Activated naive CD8-positive, alpha-beta T cell treated with anti-CD3 and anti-CD28 coated beads, Interleukin-2, amount 50 U/mL, for 24 hours (primary cell): ENCODE measurements at regions not wholly inside any gene's neighbourhood (a gene's known extent, or its start where the extent isn't known, plus 50 kb on each side); places are given as distances from the start of the nearest gene placed in this dataset.
"Not testable (repeated sequence)": the region's sequence is repeated elsewhere in the genome, so short reads cannot be mapped to it uniquely, and the experiment has no call there.

Experiments used
- ATAC-seq: fragments of 150-1000 bp; cut with Tn5 transposase; one replicate; pipeline ENCODE4 v1.10.0; 2021
- DNase-seq: peaks from one replicate; pipeline ENCODE4 v3.0.0; 2021
- H3K27ac Mint-ChIP-seq: one replicate; pipeline ENCODE4 v1.8.0; 2021; ENCODE audit warnings: mild to moderate bottlenecking, mixed read lengths
- H3K27me3 Mint-ChIP-seq: one replicate; pipeline ENCODE4 v1.8.0; 2021; ENCODE audit warnings: mixed read lengths
- H3K36me3 Mint-ChIP-seq: one replicate; pipeline ENCODE4 v1.8.0; 2021; ENCODE audit warnings: low read depth, mixed read lengths
- H3K4me1 Mint-ChIP-seq: one replicate; pipeline ENCODE4 v1.8.0; 2021; ENCODE audit warnings: mixed read lengths
- H3K4me3 Mint-ChIP-seq: one replicate; pipeline ENCODE4 v1.8.0; 2021; ENCODE audit warnings: mild to moderate bottlenecking, moderate library complexity, mixed read lengths
- H3K9me3 Mint-ChIP-seq: one replicate; pipeline ENCODE4 v1.8.0; 2021; ENCODE audit warnings: mixed read lengths

DNA sequence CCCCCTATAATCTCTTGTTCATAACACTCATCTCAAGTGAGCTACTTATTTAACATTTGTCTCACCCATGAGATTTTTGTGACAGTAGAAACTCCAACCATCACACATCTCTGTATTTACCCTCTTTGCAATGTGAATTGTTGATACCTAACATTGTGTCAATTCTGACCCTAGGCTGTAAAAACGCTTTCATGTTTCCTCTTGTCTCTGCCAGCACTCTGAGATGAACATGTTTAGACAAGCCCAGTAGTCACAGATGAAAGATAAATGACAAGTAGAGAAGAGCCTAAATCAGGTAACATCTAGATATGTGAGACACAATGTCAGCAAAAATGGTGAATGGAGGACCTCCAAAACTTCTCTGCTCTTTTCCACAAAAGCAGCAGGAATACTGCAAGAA, 1254.5 kb upstream of the GOT2 start:
- Mint-ChIP-seq H3K36me3 (no peaks in the 10 kb centered on the region), H3K27me3 (no peaks in the 10 kb centered on the region), H3K4me3 (no peak overlapping the region), H3K27ac (no peak overlapping the region), H3K4me1 (no peaks in the 10 kb centered on the region), H3K9me3 (peaks cover 32% of the 10 kb centered on the region)
- ATAC-seq (no peak), DNase-seq (no peak)

- DNase-seq (no peak), ATAC-seq (no peak)
- Mint-ChIP-seq H3K36me3 (no peaks in the 10 kb centered on the region), H3K4me3 (no peak overlapping the region), H3K4me1 (no peaks in the 10 kb centered on the region), H3K9me3 (peaks cover 16% of the 10 kb centered on the region), H3K27me3 (no peaks in the 10 kb centered on the region), H3K27ac (no peak overlapping the region)
These were observed 1241.8 kb upstream of the GOT2 start for GRCh38 chr16:59975953-59976352.

DNA sequence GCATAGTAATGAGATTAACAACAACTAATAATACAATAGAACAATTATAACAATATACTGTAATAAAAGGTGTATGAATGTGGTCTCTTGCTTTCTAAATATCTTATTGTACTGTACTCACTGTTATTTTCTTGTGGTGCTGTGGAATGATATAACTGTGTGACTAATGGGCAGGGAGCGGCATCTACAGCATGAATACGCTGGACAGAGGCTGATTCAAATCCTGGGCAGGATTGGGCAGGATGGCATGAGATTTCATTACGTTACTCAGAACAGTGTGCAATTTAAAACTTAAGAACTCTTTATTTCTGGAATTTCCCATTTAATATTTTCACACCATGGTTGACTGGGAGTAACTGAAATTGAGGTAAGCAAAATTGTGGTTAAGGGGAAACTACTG, 1239.8 kb upstream of the GOT2 start:
- Mint-ChIP-seq H3K4me3 (no peak overlapping the region), H3K9me3 (peaks cover 16% of the 10 kb centered on the region), H3K27me3 (no peaks in the 10 kb centered on the region), H3K36me3 (no peaks in the 10 kb centered on the region), H3K4me1 (no peaks in the 10 kb centered on the region), H3K27ac (no peak overlapping the region)
- no peak for DNase-seq
- no peak for ATAC-seq

- Mint-ChIP-seq H3K4me3 (no peak overlapping the region), H3K4me1 (no peaks in the 10 kb centered on the region), H3K36me3 (no peaks in the 10 kb centered on the region), H3K27ac (no peak overlapping the region), H3K9me3 (peaks cover 13% of the 10 kb centered on the region), H3K27me3 (no peaks in the 10 kb centered on the region)
- ATAC-seq (no peak), DNase-seq (no peak)
These were observed 1237.1 kb upstream of the GOT2 start for GRCh38 chr16:59971264-59971663.

DNA sequence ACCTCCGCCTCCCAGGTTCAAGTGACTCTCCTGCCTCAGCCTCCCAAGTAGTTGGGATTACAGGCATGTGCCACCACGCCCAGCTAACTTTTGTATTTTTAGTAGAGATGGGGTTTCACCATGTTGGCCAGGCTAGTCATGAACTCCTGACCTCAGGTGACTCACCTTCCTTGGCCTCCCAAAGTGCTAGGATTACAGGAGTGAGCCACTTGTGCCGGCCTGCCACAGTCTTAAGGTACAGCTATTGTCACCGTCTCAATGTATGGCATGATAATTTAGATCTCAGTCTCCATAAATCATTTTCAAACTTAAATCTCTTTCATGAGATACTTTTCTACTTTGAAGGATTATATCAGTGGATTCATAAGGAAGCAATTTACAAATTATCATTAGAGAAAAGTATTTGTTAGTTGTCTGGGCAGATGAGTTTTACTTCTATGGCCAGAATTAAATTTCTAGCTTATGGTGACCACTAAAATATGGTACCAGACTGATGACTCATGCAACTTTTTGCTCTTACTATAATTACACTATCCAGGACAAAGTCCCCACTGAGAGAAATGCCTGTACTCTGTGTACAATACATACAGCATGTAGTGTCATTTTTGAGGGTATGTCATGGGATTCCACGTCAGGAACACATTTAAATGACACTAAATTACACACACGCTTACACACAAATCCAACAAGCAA, 1230.3 kb upstream of the GOT2 start:
- Mint-ChIP-seq H3K36me3 (no peaks in the 10 kb centered on the region), H3K4me3 (no peak overlapping the region), H3K4me1 (no peaks in the 10 kb centered on the region), H3K27ac (no peak overlapping the region), H3K27me3 (no peaks in the 10 kb centered on the region), H3K9me3 (peaks cover 7% of the 10 kb centered on the region)
- ATAC-seq (no peak), DNase-seq (no peak)

- Mint-ChIP-seq H3K36me3 (no peaks in the 10 kb centered on the region), H3K4me3 (no peak overlapping the region), H3K27me3 (no peaks in the 10 kb centered on the region), H3K27ac (no peak overlapping the region), H3K9me3 (peaks cover 14% of the 10 kb centered on the region), H3K4me1 (no peaks in the 10 kb centered on the region)
- no peak for DNase-seq
- ATAC-seq, result no peak
These were observed 1225.2 kb upstream of the GOT2 start for GRCh38 chr16:59959311-59959710.

GRCh38 chr16:59950431-59950830, 1216.3 kb upstream of the GOT2 start:
- no peaks in the 10 kb centered on the region for H3K36me3 Mint-ChIP-seq
- ATAC-seq (no peak), DNase-seq (no peak)
- no peak overlapping the region for H3K4me3 Mint-ChIP-seq
- H3K9me3 Mint-ChIP-seq, result peaks cover 17% of the 10 kb centered on the region
- H3K4me1 Mint-ChIP-seq, result no peaks in the 10 kb centered on the region
- no peaks in the 10 kb centered on the region for H3K27me3 Mint-ChIP-seq
- no peak overlapping the region for H3K27ac Mint-ChIP-seq

DNA sequence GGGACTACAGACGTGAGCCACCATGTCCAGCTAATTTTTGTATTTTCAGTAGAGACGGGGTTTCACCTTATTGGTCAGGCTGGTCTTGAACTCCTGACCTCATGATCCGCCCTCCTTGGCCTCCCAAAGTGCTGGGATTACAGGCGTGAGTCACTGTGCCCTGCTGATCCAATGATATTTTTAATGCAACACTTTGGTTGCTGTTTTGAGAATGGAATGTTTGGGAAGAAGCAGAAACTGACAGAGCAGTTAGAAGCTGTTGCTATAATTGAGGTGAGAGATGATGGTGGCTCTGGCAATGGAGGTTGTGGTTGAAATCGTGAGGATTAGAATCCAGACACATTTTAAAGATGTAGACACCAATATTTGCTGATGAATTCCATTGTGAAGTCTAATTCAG, 1209.9 kb upstream of the GOT2 start:
- DNase-seq, H3K27me3 Mint-ChIP-seq, H3K36me3 Mint-ChIP-seq, ATAC-seq, H3K4me3 Mint-ChIP-seq, H3K4me1 Mint-ChIP-seq, H3K27ac Mint-ChIP-seq: not testable (repeated sequence)
- peaks cover 14% of the 10 kb centered on the region for H3K9me3 Mint-ChIP-seq

DNA sequence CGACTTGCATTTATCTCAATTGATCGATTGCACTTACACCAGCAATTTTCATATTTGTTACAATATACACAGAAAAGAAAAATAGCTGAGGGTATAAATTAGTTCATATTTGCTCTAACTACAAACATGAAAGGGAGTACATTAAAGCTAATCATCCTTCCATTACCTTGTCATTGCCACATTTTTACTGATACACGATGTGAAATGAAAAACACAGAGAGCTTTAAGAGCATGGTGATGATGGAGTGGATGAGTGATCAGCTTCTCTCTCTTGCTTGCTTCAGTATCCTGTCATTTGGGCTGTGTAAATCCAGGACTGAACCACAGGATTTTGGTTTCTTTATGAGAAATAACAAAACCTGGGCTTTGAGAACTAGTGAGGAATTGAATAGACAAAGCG, 1207.5 kb upstream of the GOT2 start:
- Mint-ChIP-seq H3K4me1 (no peaks in the 10 kb centered on the region), H3K9me3 (peaks cover 13% of the 10 kb centered on the region), H3K27me3 (no peaks in the 10 kb centered on the region), H3K27ac (no peak overlapping the region), H3K4me3 (no peak overlapping the region), H3K36me3 (no peaks in the 10 kb centered on the region)
- no peak for ATAC-seq
- DNase-seq, result no peak

DNA sequence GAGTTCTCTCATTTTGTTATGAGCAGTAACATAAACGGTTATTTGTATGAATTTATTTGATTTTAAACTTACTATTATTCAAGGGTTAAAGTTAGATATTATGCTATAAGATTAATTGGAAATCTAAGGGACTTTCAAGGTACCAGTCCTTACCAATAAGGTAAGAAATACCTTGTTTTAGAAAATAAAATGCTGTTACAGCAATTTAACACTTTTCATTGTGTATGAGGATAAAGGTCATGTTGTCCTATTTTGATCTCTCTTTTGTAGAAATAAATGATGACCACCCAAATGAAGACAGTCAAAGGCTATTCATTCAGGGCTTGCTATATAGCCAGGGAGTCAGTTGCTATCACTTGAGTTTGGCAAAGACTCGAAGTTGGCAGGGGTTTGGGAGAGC, 1185.9 kb upstream of the GOT2 start:
- Mint-ChIP-seq H3K27me3 (no peaks in the 10 kb centered on the region), H3K36me3 (no peaks in the 10 kb centered on the region), H3K9me3 (peaks cover 24% of the 10 kb centered on the region), H3K4me3 (no peak overlapping the region), H3K4me1 (no peaks in the 10 kb centered on the region), H3K27ac (no peak overlapping the region)
- DNase-seq (no peak), ATAC-seq (no peak)

- Mint-ChIP-seq H3K36me3 (no peaks in the 10 kb centered on the region), H3K27me3 (no peaks in the 10 kb centered on the region)
- DNase-seq, result no peak
These were observed 1179.5 kb upstream of the GOT2 start for GRCh38 chr16:59913666-59914065.

DNA sequence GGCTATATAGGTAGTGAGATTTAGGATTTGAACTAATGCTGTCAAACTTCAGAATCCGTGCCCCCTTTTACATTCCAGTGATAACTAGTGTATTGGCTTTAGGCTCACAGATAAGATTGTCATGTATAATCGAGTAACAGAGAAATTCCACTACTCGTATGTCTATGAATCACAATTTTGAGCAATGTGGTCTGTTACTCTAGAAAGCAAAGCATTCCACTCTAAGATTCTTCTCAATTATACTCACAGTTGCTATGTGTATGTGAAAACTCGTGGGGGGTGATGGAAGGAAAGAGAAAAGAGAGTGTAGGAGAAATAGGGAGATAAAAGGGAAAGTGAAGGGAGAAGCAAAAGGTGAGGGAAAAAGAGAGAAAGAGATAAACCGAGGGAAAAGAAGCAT, 1175.1 kb upstream of the GOT2 start:
- Mint-ChIP-seq H3K4me3 (no peak overlapping the region), H3K9me3 (peaks cover 9% of the 10 kb centered on the region), H3K4me1 (no peaks in the 10 kb centered on the region), H3K36me3 (no peaks in the 10 kb centered on the region), H3K27ac (no peak overlapping the region), H3K27me3 (no peaks in the 10 kb centered on the region)
- no peak for DNase-seq
- no peak for ATAC-seq

More at GRCh38 chr16:59913666-59914065, 1179.5 kb upstream of the GOT2 start:
- no peaks in the 10 kb centered on the region for H3K4me1 Mint-ChIP-seq
- H3K9me3 Mint-ChIP-seq, result peaks cover 17% of the 10 kb centered on the region
- no peak for ATAC-seq
- no peak overlapping the region for H3K27ac Mint-ChIP-seq
- no peak overlapping the region for H3K4me3 Mint-ChIP-seq

DNA sequence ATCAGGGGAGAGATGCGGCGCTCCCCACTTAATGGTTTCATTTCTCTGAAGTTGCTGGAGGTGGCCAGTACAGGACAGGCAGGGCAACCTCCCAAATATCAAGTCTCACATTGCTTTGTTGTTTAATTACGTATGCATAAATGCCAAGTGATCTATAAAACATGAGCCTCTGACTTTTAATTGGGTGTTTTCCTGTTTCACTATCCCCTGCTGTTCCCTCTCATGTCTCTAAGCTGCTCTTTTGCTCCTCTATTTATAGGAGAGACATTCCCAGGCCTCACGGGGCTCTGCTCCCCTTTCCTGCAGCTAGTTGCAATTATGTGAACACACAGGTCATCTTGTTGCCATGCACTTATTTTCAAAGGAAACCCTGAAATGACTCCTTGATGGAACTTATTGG, 1173.5 kb upstream of the GOT2 start:
- Mint-ChIP-seq H3K27ac (no peak overlapping the region), H3K36me3 (no peaks in the 10 kb centered on the region), H3K4me1 (no peaks in the 10 kb centered on the region), H3K4me3 (no peak overlapping the region), H3K9me3 (peaks cover 13% of the 10 kb centered on the region), H3K27me3 (no peaks in the 10 kb centered on the region)
- DNase-seq, result no peak
- no peak for ATAC-seq

DNA sequence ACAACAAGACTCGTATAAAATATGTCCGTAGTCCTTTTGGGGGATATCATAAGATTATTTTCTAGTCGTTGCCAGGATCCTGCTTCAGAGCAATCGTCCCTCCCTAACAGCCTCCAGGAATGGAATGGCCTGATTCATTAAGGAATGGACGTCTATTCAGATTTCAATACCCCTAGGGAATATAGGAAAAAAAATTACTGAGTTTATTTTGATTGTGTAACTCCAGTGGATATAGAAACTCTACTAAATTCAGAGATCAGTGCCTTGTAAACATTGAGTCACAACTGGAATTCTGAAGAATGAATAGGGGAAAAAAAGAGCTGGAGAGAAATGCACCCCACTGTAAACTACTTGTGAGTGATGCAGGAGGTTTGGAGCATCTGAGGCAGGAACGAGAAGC, 1171.5 kb upstream of the GOT2 start:
- peaks cover 7% of the 10 kb centered on the region for H3K9me3 Mint-ChIP-seq
- no peak overlapping the region for H3K4me3 Mint-ChIP-seq
- no peak for ATAC-seq
- no peaks in the 10 kb centered on the region for H3K36me3 Mint-ChIP-seq
- H3K4me1 Mint-ChIP-seq, result no peaks in the 10 kb centered on the region
- H3K27me3 Mint-ChIP-seq, result no peaks in the 10 kb centered on the region
- DNase-seq, result no peak
- H3K27ac Mint-ChIP-seq, result no peak overlapping the region

GRCh38 chr16:59905131-59905530, 1171.0 kb upstream of the GOT2 start:
- no peak overlapping the region for H3K27ac Mint-ChIP-seq
- no peaks in the 10 kb centered on the region for H3K36me3 Mint-ChIP-seq
- no peaks in the 10 kb centered on the region for H3K27me3 Mint-ChIP-seq
- ATAC-seq, result no peak
- peaks cover 7% of the 10 kb centered on the region for H3K9me3 Mint-ChIP-seq
- DNase-seq, result no peak
- H3K4me1 Mint-ChIP-seq, result no peaks in the 10 kb centered on the region
- H3K4me3 Mint-ChIP-seq, result no peak overlapping the region

GRCh38 chr16:59899940-59900339, 1165.8 kb upstream of the GOT2 start:
- DNase-seq (no peak), ATAC-seq (no peak)
- Mint-ChIP-seq H3K27me3 (no peaks in the 10 kb centered on the region), H3K27ac (no peak overlapping the region), H3K36me3 (no peaks in the 10 kb centered on the region), H3K9me3 (peaks cover 14% of the 10 kb centered on the region), H3K4me3 (no peak overlapping the region), H3K4me1 (no peaks in the 10 kb centered on the region)
